ENCODE measurements at regions not wholly inside any gene's neighbourhood (a gene's known extent, or its start where the extent isn't known, plus 50 kb on each side); places are given as distances from the start of the nearest gene placed in this dataset.

- no peak for TF ChIP-seq POLR2A (IDR thresholded peaks at IDR 0.05)
- TF ChIP-seq, protein P1, sequence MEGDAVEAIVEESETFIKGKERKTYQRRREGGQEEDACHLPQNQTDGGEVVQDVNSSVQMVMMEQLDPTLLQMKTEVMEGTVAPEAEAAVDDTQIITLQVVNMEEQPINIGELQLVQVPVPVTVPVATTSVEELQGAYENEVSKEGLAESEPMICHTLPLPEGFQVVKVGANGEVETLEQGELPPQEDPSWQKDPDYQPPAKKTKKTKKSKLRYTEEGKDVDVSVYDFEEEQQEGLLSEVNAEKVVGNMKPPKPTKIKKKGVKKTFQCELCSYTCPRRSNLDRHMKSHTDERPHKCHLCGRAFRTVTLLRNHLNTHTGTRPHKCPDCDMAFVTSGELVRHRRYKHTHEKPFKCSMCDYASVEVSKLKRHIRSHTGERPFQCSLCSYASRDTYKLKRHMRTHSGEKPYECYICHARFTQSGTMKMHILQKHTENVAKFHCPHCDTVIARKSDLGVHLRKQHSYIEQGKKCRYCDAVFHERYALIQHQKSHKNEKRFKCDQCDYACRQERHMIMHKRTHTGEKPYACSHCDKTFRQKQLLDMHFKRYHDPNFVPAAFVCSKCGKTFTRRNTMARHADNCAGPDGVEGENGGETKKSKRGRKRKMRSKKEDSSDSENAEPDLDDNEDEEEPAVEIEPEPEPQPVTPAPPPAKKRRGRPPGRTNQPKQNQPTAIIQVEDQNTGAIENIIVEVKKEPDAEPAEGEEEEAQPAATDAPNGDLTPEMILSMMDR (IDR thresholded peaks at IDR 0.05): no peak
Observed at GRCh38 chr2:234393354-234393753, 103.5 kb downstream of the ARL4C start.

Data from thyroid gland (tissue), 4 donors.